HPDE6-E6E7 (cell line): ENCODE measurements at regions not wholly inside any gene's neighbourhood (a gene's known extent, or its start where the extent isn't known, plus 50 kb on each side); places are given as distances from the start of the nearest gene placed in this dataset.

Experiments
- DNase-seq: peaks from one replicate; pipeline ENCODE4 v3.0.0; 2011; ENCODE audit warnings: missing footprints; ENCODE audit errors: extremely low spot score

GRCh38 chr7:12518920-12519681 is 51.4 kb upstream of the SCIN start:
- peak; percentile 7 for DNase-seq

- DNase-seq: no peak
These were observed 50.9 kb upstream of the SCIN start for GRCh38 chr7:12519682-12520009.
